WTC11 (cell line): ENCODE measurements at regions not wholly inside any gene's neighbourhood (a gene's known extent, or its start where the extent isn't known, plus 50 kb on each side); places are given as distances from the start of the nearest gene placed in this dataset.

Experiments
- ATAC-seq: fragments of 200-7000 bp; cut with Tn5 transposase; 2 replicates; pipeline ENCODE4 v1.10.0; 2021; ENCODE audit warnings: mild to moderate bottlenecking, moderate library complexity
- CTCF ChIA-PET: fragments of 300-600 bp; sonication (Branson Sonifier 250); formaldehyde crosslinking; loops from one replicate; lab custom pipeline; 2021; ENCODE audit warnings: antibody characterized with exemption; lab: Charles Lee
- POLR2A ChIA-PET: fragments of 350-600 bp; sonication (Branson Sonifier 250); formaldehyde crosslinking; loops from one replicate; lab custom pipeline; 2021; ENCODE audit warnings: antibody characterized with exemption; lab: Charles Lee
- DNase-seq: peaks from one replicate; pipeline ENCODE4 v3.0.0; 2021; ENCODE audit warnings: low spot score
- H3K27ac Mint-ChIP-seq: 2 replicates; pipeline ENCODE4 v1.8.0; 2021; ENCODE audit warnings: mixed read lengths
- H3K27me3 Mint-ChIP-seq: 2 replicates; pipeline ENCODE4 v1.8.0; 2021; ENCODE audit warnings: low read depth, mild to moderate bottlenecking, moderate library complexity, mixed read lengths
- H3K36me3 Mint-ChIP-seq: 2 replicates; pipeline ENCODE4 v1.8.0; 2021; ENCODE audit warnings: mixed read lengths
- H3K4me1 Mint-ChIP-seq: 2 replicates; pipeline ENCODE4 v1.8.0; 2022; ENCODE audit warnings: mixed read lengths
- H3K4me3 Mint-ChIP-seq: 2 replicates; pipeline ENCODE4 v1.8.0; 2021; ENCODE audit warnings: mild to moderate bottlenecking, moderate library complexity, mixed read lengths
- H3K9me3 Mint-ChIP-seq: 2 replicates; pipeline ENCODE4 v1.8.0; 2021; ENCODE audit warnings: mixed read lengths
- ESRRA ChIP-seq: sonication (generic); formaldehyde crosslinking; IDR thresholded peaks from 2 replicates; pipeline ENCODE4 v1.8.1; 2022; ENCODE audit warnings: mild to moderate bottlenecking, missing genetic modification reagents, borderline replicate concordance
- GTF2I ChIP-seq: fragments of 250-450 bp; sonication (Bioruptor Pico); conservative IDR thresholded peaks from 2 replicates; pipeline ENCODE4 v1.4.0; 2021; ENCODE audit warnings: mild to moderate bottlenecking
- IRF2 ChIP-seq: sonication (generic); formaldehyde crosslinking; IDR thresholded peaks from 2 replicates; pipeline ENCODE4 v1.8.0; 2022; ENCODE audit warnings: low read depth, missing genetic modification reagents, borderline replicate concordance
- JUN ChIP-seq: sonication (generic); formaldehyde crosslinking; IDR thresholded peaks from 2 replicates; pipeline ENCODE4 v1.8.0; 2023; ENCODE audit warnings: mild to moderate bottlenecking, missing genetic modification reagents
- NR3C1 ChIP-seq: sonication (generic); formaldehyde crosslinking; conservative IDR thresholded peaks from 2 replicates; pipeline ENCODE4 v1.8.1; 2023; ENCODE audit warnings: low read depth, mild to moderate bottlenecking, missing genetic modification reagents
- OVOL2 ChIP-seq: fragments of 250-450 bp; sonication (Bioruptor Pico); IDR thresholded peaks from 2 replicates; pipeline ENCODE4 v1.9.0; 2021; ENCODE audit warnings: mild to moderate bottlenecking, borderline replicate concordance
- PRRX2 ChIP-seq: fragments of 250-450 bp; sonication (Bioruptor Pico); IDR thresholded peaks from 2 replicates; pipeline ENCODE4 v1.8.0; 2021; ENCODE audit warnings: mild to moderate bottlenecking
- TEAD4 ChIP-seq: sonication (generic); formaldehyde crosslinking; IDR thresholded peaks from 2 replicates; pipeline ENCODE4 v1.8.0; 2022; ENCODE audit warnings: mild to moderate bottlenecking, missing genetic modification reagents
- ZNF232 ChIP-seq: sonication (generic); formaldehyde crosslinking; IDR thresholded peaks from 2 replicates; pipeline ENCODE4 v1.8.0; 2022; ENCODE audit warnings: mild to moderate bottlenecking, missing genetic modification reagents
- ZNF317 ChIP-seq: sonication (generic); formaldehyde crosslinking; IDR thresholded peaks from 2 replicates; pipeline ENCODE4 v1.8.1; 2023; ENCODE audit warnings: low read depth, mild to moderate bottlenecking, moderate library complexity, missing genetic modification reagents, borderline replicate concordance
- TF ChIP-seq, protein P1 (sequence below): sonication (generic); formaldehyde crosslinking; IDR thresholded peaks from 2 replicates; pipeline ENCODE4 v1.8.0; 2023; ENCODE audit warnings: mild to moderate bottlenecking, missing genetic modification reagents
- TF ChIP-seq, protein P2 (sequence below): sonication (generic); formaldehyde crosslinking; IDR thresholded peaks from 2 replicates; pipeline ENCODE4 v1.8.0; 2022; ENCODE audit warnings: mild to moderate bottlenecking, missing genetic modification reagents
- TF ChIP-seq, protein P3 (sequence below): sonication (generic); formaldehyde crosslinking; IDR thresholded peaks from 2 replicates; pipeline ENCODE4 v1.8.0; 2022; ENCODE audit warnings: missing genetic modification reagents
- TF ChIP-seq, protein P4 (sequence below): fragments of 250-450 bp; sonication (Bioruptor Pico); conservative IDR thresholded peaks from 2 replicates; pipeline ENCODE4 v1.9.0; 2021; ENCODE audit warnings: mild to moderate bottlenecking
- TF ChIP-seq, protein P5 (sequence below): sonication (generic); formaldehyde crosslinking; IDR thresholded peaks from 2 replicates; pipeline ENCODE4 v1.8.1; 2023; ENCODE audit warnings: mild to moderate bottlenecking, missing genetic modification reagents
- TF ChIP-seq, protein P6 (sequence below): sonication (generic); formaldehyde crosslinking; conservative IDR thresholded peaks from 2 replicates; pipeline ENCODE4 v1.8.1; 2022; ENCODE audit warnings: mild to moderate bottlenecking, missing genetic modification reagents
- TF ChIP-seq, protein P7 (sequence below): fragments of 250-450 bp; sonication (Bioruptor Pico); IDR thresholded peaks from 2 replicates; pipeline ENCODE4 v1.9.0; 2021; ENCODE audit warnings: mild to moderate bottlenecking
- TF ChIP-seq, protein P8 (sequence below): sonication (generic); formaldehyde crosslinking; IDR thresholded peaks from 2 replicates; pipeline ENCODE4 v1.8.1; 2022; ENCODE audit warnings: low read depth, mild to moderate bottlenecking, moderate library complexity, missing genetic modification reagents, borderline replicate concordance

DNA sequence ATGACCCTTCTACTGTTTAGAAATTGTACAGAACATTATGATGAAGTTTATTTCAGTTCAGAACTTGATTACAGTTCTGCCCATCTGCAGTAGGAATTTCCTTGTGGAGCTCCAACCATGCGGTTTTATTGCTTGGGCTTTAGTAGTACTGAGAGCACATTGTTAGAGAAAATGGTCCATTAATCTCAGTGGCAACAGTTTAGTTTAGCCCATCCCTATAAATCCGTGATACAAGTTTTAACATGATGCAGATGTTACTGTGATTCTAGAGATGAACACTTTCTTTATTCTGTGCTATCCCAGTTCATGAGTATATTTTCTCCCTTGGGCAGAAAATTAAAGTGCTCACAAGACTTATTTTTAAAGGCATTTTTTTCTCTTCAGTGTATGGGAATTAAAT lies 84.8 kb upstream of the FZD8 start (continued):
- TF ChIP-seq, protein P1, sequence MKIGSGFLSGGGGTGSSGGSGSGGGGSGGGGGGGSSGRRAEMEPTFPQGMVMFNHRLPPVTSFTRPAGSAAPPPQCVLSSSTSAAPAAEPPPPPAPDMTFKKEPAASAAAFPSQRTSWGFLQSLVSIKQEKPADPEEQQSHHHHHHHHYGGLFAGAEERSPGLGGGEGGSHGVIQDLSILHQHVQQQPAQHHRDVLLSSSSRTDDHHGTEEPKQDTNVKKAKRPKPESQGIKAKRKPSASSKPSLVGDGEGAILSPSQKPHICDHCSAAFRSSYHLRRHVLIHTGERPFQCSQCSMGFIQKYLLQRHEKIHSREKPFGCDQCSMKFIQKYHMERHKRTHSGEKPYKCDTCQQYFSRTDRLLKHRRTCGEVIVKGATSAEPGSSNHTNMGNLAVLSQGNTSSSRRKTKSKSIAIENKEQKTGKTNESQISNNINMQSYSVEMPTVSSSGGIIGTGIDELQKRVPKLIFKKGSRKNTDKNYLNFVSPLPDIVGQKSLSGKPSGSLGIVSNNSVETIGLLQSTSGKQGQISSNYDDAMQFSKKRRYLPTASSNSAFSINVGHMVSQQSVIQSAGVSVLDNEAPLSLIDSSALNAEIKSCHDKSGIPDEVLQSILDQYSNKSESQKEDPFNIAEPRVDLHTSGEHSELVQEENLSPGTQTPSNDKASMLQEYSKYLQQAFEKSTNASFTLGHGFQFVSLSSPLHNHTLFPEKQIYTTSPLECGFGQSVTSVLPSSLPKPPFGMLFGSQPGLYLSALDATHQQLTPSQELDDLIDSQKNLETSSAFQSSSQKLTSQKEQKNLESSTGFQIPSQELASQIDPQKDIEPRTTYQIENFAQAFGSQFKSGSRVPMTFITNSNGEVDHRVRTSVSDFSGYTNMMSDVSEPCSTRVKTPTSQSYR, result no peak
- TF ChIP-seq, protein P2, sequence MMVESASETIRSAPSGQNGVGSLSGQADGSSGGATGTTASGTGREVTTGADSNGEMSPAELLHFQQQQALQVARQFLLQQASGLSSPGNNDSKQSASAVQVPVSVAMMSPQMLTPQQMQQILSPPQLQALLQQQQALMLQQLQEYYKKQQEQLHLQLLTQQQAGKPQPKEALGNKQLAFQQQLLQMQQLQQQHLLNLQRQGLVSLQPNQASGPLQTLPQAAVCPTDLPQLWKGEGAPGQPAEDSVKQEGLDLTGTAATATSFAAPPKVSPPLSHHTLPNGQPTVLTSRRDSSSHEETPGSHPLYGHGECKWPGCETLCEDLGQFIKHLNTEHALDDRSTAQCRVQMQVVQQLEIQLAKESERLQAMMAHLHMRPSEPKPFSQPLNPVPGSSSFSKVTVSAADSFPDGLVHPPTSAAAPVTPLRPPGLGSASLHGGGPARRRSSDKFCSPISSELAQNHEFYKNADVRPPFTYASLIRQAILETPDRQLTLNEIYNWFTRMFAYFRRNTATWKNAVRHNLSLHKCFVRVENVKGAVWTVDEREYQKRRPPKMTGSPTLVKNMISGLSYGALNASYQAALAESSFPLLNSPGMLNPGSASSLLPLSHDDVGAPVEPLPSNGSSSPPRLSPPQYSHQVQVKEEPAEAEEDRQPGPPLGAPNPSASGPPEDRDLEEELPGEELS (CRISPR knock-in tag), result no peak
- no peak for TF ChIP-seq TEAD4
- no peak for TF ChIP-seq NR3C1
- no peak for TF ChIP-seq ESRRA (CRISPR knock-in tag)
- TF ChIP-seq ZNF317 (CRISPR knock-in tag), result no peak

DNA sequence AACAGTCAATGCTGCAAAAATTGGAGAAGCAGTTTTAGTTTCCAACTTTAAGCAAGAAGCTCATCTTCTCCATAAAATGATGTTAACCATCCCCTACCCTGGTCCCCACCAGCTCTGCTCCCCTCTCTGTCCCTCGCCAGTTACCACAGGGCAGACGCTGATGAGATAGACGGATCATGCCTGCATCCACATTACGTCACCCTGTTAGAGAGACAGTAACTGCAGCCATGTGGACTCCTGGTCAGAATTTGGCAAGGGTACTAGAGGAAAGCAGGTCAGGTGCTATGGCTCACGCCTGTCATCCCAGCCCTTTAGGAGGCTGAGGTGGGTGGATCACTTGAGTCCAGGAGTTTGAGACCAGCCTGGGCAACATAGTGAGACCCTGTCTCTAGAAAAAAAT lies 81.9 kb upstream of the FZD8 start:
- Mint-ChIP-seq H3K36me3 (no peaks in the 10 kb centered on the region), H3K4me1 (no peaks in the 10 kb centered on the region), H3K4me3 (no peak overlapping the region), H3K27me3 (peaks cover 9% of the 10 kb centered on the region; the same call in 1 of the 2 replicates), H3K9me3 (no peaks in the 10 kb centered on the region), H3K27ac (no peak overlapping the region)
- TF ChIP-seq OVOL2 (CRISPR knock-in tag), result no peak
- no peak for TF ChIP-seq PRRX2
- TF ChIP-seq, protein P3, sequence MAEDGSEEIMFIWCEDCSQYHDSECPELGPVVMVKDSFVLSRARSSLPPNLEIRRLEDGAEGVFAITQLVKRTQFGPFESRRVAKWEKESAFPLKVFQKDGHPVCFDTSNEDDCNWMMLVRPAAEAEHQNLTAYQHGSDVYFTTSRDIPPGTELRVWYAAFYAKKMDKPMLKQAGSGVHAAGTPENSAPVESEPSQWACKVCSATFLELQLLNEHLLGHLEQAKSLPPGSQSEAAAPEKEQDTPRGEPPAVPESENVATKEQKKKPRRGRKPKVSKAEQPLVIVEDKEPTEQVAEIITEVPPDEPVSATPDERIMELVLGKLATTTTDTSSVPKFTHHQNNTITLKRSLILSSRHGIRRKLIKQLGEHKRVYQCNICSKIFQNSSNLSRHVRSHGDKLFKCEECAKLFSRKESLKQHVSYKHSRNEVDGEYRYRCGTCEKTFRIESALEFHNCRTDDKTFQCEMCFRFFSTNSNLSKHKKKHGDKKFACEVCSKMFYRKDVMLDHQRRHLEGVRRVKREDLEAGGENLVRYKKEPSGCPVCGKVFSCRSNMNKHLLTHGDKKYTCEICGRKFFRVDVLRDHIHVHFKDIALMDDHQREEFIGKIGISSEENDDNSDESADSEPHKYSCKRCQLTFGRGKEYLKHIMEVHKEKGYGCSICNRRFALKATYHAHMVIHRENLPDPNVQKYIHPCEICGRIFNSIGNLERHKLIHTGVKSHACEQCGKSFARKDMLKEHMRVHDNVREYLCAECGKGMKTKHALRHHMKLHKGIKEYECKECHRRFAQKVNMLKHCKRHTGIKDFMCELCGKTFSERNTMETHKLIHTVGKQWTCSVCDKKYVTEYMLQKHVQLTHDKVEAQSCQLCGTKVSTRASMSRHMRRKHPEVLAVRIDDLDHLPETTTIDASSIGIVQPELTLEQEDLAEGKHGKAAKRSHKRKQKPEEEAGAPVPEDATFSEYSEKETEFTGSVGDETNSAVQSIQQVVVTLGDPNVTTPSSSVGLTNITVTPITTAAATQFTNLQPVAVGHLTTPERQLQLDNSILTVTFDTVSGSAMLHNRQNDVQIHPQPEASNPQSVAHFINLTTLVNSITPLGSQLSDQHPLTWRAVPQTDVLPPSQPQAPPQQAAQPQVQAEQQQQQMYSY (CRISPR knock-in tag), result no peak
- TF ChIP-seq, protein P4, sequence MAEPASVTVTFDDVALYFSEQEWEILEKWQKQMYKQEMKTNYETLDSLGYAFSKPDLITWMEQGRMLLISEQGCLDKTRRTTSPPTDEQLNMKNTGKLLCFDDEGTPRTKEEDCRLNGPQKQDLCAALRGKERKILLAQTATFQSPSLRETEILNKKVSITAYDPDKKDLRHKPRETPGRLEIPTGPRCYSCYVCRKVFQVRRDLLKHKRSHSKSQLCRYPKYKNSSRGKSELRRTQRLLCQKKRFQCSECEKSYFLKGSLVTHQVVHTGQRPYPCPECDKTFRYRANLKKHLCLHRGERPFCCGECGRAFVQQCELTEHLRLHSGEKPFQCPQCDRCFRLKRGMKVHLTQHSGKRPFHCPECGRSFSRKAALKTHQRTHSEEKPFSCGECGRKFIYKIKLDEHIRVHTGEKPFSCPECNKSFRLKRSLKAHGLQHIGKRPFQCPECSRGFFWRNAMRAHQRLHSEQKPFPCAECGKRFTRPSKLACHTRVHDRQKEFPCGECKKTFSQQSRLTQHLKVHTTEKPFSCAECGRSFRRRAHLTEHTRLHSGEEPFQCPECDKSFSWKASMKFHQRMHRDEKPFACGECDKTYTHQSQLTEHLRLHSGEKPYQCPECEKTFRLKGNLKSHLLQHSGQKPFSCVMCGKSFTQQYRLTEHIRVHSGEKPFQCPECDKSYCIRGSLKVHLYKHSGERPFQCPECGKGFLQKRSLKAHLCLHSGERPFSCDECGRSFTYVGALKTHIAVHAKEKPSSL (CRISPR knock-in tag), result no peak
- ChIA-PET CTCF (interaction anchor here (0.6 kb wide), 1 partner anchor 86 kb away, joined by 3 read pairs; no protein-coding TSS in a partner anchor), POLR2A (no interaction called here)
- DNase-seq, result no peak
- ATAC-seq, result no peak

DNA sequence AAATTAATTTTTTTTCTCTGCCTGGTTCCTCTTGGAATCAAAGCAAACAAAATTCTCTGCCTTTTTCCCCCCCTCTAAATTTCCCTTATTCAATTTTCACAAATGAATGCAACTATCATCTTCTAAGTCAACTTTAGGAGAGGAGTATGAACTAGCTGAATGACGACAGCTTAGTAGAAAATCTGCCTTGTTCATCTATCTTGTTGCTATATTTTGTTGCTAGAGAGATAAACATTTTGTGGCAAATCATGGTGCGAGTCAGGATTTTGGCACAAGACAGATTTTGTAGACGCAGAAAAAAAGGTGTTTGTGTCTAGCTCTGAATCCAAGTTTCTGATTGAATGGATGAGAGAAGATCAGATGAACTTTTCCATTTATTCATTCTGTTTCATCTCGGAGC lies 81.0 kb upstream of the FZD8 start:
- peaks cover 9% of the 10 kb centered on the region; the same call in 1 of the 2 replicates for H3K27me3 Mint-ChIP-seq
- H3K36me3 Mint-ChIP-seq, result no peaks in the 10 kb centered on the region
- H3K27ac Mint-ChIP-seq, result no peak overlapping the region
- H3K4me1 Mint-ChIP-seq, result no peaks in the 10 kb centered on the region
- DNase-seq (no peak), ATAC-seq (no peak)
- H3K4me3 Mint-ChIP-seq, result no peak overlapping the region
- H3K9me3 Mint-ChIP-seq, result no peaks in the 10 kb centered on the region
- POLR2A ChIA-PET, result no interaction called here
- CTCF ChIA-PET, result interaction anchor here (1.0 kb wide), 1 partner anchor 88 kb away, joined by 3 read pairs; no protein-coding TSS in a partner anchor
- TF ChIP-seq ZNF232, result no peak
- TF ChIP-seq, protein P5, sequence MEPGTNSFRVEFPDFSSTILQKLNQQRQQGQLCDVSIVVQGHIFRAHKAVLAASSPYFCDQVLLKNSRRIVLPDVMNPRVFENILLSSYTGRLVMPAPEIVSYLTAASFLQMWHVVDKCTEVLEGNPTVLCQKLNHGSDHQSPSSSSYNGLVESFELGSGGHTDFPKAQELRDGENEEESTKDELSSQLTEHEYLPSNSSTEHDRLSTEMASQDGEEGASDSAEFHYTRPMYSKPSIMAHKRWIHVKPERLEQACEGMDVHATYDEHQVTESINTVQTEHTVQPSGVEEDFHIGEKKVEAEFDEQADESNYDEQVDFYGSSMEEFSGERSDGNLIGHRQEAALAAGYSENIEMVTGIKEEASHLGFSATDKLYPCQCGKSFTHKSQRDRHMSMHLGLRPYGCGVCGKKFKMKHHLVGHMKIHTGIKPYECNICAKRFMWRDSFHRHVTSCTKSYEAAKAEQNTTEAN (CRISPR knock-in tag), result no peak
- TF ChIP-seq, protein P6, sequence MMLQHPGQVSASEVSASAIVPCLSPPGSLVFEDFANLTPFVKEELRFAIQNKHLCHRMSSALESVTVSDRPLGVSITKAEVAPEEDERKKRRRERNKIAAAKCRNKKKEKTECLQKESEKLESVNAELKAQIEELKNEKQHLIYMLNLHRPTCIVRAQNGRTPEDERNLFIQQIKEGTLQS, result no peak
- TF ChIP-seq IRF2 (CRISPR knock-in tag), result no peak
- TF ChIP-seq JUN (CRISPR knock-in tag), result no peak
- TF ChIP-seq, protein P7, sequence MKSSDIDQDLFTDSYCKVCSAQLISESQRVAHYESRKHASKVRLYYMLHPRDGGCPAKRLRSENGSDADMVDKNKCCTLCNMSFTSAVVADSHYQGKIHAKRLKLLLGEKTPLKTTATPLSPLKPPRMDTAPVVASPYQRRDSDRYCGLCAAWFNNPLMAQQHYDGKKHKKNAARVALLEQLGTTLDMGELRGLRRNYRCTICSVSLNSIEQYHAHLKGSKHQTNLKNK (CRISPR knock-in tag), result no peak
- TF ChIP-seq GTF2I, result no peak
- TF ChIP-seq, protein P8, sequence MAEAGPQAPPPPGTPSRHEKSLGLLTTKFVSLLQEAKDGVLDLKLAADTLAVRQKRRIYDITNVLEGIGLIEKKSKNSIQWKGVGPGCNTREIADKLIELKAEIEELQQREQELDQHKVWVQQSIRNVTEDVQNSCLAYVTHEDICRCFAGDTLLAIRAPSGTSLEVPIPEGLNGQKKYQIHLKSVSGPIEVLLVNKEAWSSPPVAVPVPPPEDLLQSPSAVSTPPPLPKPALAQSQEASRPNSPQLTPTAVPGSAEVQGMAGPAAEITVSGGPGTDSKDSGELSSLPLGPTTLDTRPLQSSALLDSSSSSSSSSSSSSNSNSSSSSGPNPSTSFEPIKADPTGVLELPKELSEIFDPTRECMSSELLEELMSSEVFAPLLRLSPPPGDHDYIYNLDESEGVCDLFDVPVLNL, result no peak
